IMR-90 (cell line): ENCODE measurements at regions not wholly inside any gene's neighbourhood (a gene's known extent, or its start where the extent isn't known, plus 50 kb on each side); places are given as distances from the start of the nearest gene placed in this dataset.

Experiments
- ATAC-seq: fragments of 200-7000 bp; cut with Tn5 transposase; 2 replicates; pipeline ENCODE4 v1.9.1; 2020; ENCODE audit warnings: low read depth, mild to moderate bottlenecking, moderate library complexity
- BruUV-seq: library from RNA; stranded (reverse); fragments of 400-500 nt; replicated peaks from 2 replicates; lab custom pipeline; 2021; lab: Mats Ljungman, UMichigan
- CTCF ChIA-PET: fragments of 300-600 bp; formaldehyde crosslinking; extraction: SDS; loops from one replicate; lab custom pipeline; 2021; ENCODE audit warnings: antibody characterized with exemption; lab: Yijun Ruan, JAX
- POLR2A ChIA-PET: fragments of 300-600 bp; sonication (Branson Sonifier 250); formaldehyde crosslinking; loops from one replicate; lab custom pipeline; 2022; ENCODE audit warnings: antibody characterized with exemption; ENCODE audit not compliant: unreplicated experiment; lab: Charles Lee
- DNase-seq: peaks from one replicate; pipeline ENCODE4 v3.0.0; 2013
- H2AFZ ChIP-seq: replicated peaks from 2 replicates; pipeline ENCODE3; 2013; ENCODE audit warnings: low read length, mild to moderate bottlenecking; ENCODE audit not compliant: poor library complexity
- H2AK5ac ChIP-seq: 2 replicates; pipeline ENCODE4 v1.6.1; 2013; ENCODE audit warnings: low read depth, low read length, inconsistent platforms
- H2AK9ac ChIP-seq: replicated peaks from 2 replicates; pipeline ENCODE3; 2013; ENCODE audit warnings: mild to moderate bottlenecking, low read depth, low read length, moderate library complexity; ENCODE audit not compliant: poor library complexity
- H2BK120ac ChIP-seq: 2 replicates; pipeline ENCODE4 v1.6.1; 2013; ENCODE audit warnings: low read depth, low read length, inconsistent platforms
- H2BK15ac ChIP-seq: 3 replicates; pipeline ENCODE4 v1.6.1; 2013; ENCODE audit warnings: low read depth, low read length, inconsistent platforms
- H2BK20ac ChIP-seq: 2 replicates; pipeline ENCODE4 v1.6.1; 2013; ENCODE audit warnings: low read depth, mild to moderate bottlenecking, inconsistent platforms, low read length, moderate library complexity
- H2BK5ac ChIP-seq: 2 replicates; pipeline ENCODE4 v1.6.1; 2013; ENCODE audit warnings: mild to moderate bottlenecking, low read depth, low read length, inconsistent platforms; ENCODE audit not compliant: poor library complexity, severe bottlenecking
- H3K14ac ChIP-seq: replicated peaks from 2 replicates; pipeline ENCODE4 v1.6.1; 2013; ENCODE audit warnings: low read depth, low read length, inconsistent platforms
- H3K18ac ChIP-seq: 2 replicates; pipeline ENCODE4 v1.6.1; 2013; ENCODE audit warnings: low read depth, low read length, control low read depth
- H3K23ac ChIP-seq: 2 replicates; pipeline ENCODE4 v1.6.1; 2013; ENCODE audit warnings: low read depth, low read length, inconsistent platforms
- H3K27ac ChIP-seq: 2 replicates; pipeline ENCODE4 v1.5.1; 2013; ENCODE audit warnings: mild to moderate bottlenecking, control low read depth, low read length; ENCODE audit not compliant: insufficient read depth
- H3K27me3 ChIP-seq: 2 replicates; pipeline ENCODE4 v1.6.1; 2013; ENCODE audit warnings: low read length; ENCODE audit not compliant: control insufficient read depth, insufficient read depth
- H3K36me3 ChIP-seq: 2 replicates; pipeline ENCODE4 v1.6.1; 2013; ENCODE audit warnings: low read length, mixed read lengths; ENCODE audit not compliant: control insufficient read depth, insufficient read depth
- H3K4ac ChIP-seq: 2 replicates; pipeline ENCODE4 v1.6.1; 2013; ENCODE audit warnings: low read depth, low read length, inconsistent platforms
- H3K4me1 ChIP-seq: 2 replicates; pipeline ENCODE4 v1.6.1; 2013; ENCODE audit warnings: low read length, mixed read lengths; ENCODE audit not compliant: control insufficient read depth, insufficient read depth
- H3K4me2 ChIP-seq: 2 replicates; pipeline ENCODE4 v1.6.1; 2013; ENCODE audit warnings: low read depth, mild to moderate bottlenecking, control low read depth, low read length, moderate library complexity
- H3K4me3 ChIP-seq: 2 replicates; pipeline ENCODE4 v1.5.1; 2013; ENCODE audit warnings: low read depth, mild to moderate bottlenecking, control low read depth, low read length, moderate library complexity; ENCODE audit not compliant: insufficient read depth
- H3K56ac ChIP-seq: 2 replicates; pipeline ENCODE4 v1.6.1; 2013; ENCODE audit warnings: low read length, inconsistent platforms; ENCODE audit not compliant: insufficient read depth; ENCODE audit errors: extremely low read depth
- H3K79me1 ChIP-seq, 2 experiments: 2 replicates each; pipeline ENCODE4 v1.6.1; 2013; ENCODE audit warnings: low read length in 2 of 2, inconsistent platforms in 1 of 2, low read depth in 1 of 2
- H3K9ac ChIP-seq: 2 replicates; pipeline ENCODE4 v1.6.1; 2013; ENCODE audit warnings: low read depth, low read length, control low read depth
- H3K9me1 ChIP-seq: 2 replicates; pipeline ENCODE4 v1.6.1; 2013; ENCODE audit warnings: low read length, inconsistent platforms; ENCODE audit not compliant: insufficient read depth
- H3K9me3 ChIP-seq: 2 replicates; pipeline ENCODE4 v1.6.1; 2013; ENCODE audit warnings: low read length; ENCODE audit not compliant: control insufficient read depth, insufficient read depth
- H4K20me1 ChIP-seq: 2 replicates; pipeline ENCODE4 v1.6.1; 2013; ENCODE audit warnings: low read length, inconsistent platforms; ENCODE audit not compliant: insufficient read depth
- H4K5ac ChIP-seq: 2 replicates; pipeline ENCODE4 v1.6.1; 2013; ENCODE audit warnings: mild to moderate bottlenecking, low read depth, low read length, control low read depth
- H4K8ac ChIP-seq, 2 experiments: 2 replicates each; pipeline ENCODE4 v1.6.1; 2013; ENCODE audit warnings: low read depth in 2 of 2, low read length in 2 of 2, control low read depth in 1 of 2, inconsistent platforms in 1 of 2
- H4K91ac ChIP-seq: 2 replicates; pipeline ENCODE4 v1.6.1; 2013; ENCODE audit warnings: low read depth, low read length, inconsistent platforms; ENCODE audit not compliant: insufficient read depth
- BHLHE40 ChIP-seq: fragments of 150-350 bp; IDR thresholded peaks from 2 replicates; pipeline ENCODE4 v1.6.1; 2016; ENCODE audit warnings: mild to moderate bottlenecking, low read depth, low read length
- CEBPB ChIP-seq: IDR thresholded peaks from 2 replicates; pipeline ENCODE4 v1.6.1; 2012; ENCODE audit warnings: low read depth, low read length, improper control_type of control experiment
- CHD1 ChIP-seq: IDR thresholded peaks from 2 replicates; pipeline ENCODE4 v1.6.1; 2012; ENCODE audit warnings: low read depth, low read length, improper control_type of control experiment
- CTCF ChIP-seq: conservative IDR thresholded peaks from 2 replicates; pipeline ENCODE4 v1.5.1; 2012; ENCODE audit warnings: mild to moderate bottlenecking, low read depth, low read length, improper control_type of control experiment
- MXI1 ChIP-seq: IDR thresholded peaks from 2 replicates; pipeline ENCODE4 v1.6.1; 2012; ENCODE audit warnings: low read depth, mild to moderate bottlenecking, low read length, moderate library complexity, borderline replicate concordance
- RCOR1 ChIP-seq: IDR thresholded peaks from 2 replicates; pipeline ENCODE4 v1.6.1; 2012; ENCODE audit warnings: mild to moderate bottlenecking, low read length, improper control_type of control experiment; ENCODE audit not compliant: insufficient replicate concordance
- WGBS, 2 experiments: methylation state at CpG; one replicate each; pipeline versions ENCODE4 v1.1.5 to v1.1.7; 2013; ENCODE audit warnings: missing lambda C conversion rate in 2 of 2; ENCODE audit not compliant: insufficient read length in 1 of 2; ENCODE audit errors: extremely low coverage in 2 of 2; 5-methylcytosine and 5-hydroxymethylcytosine counted together
- dilution Hi-C: fragments of 300-500 bp; cut with HindIII; formaldehyde crosslinking; loops from one replicate; pipeline ENCODE4 v1.14.3; 2018; ENCODE audit warnings: low sequenced_read_pairs; ENCODE audit not compliant: unreplicated experiment
- in situ Hi-C: fragments of 300-500 bp; cut with MboI; formaldehyde crosslinking; loops from 3 replicates; pipeline ENCODE4 v1.14.3; 2019; ENCODE audit warnings: low sequenced_read_pairs, inconsistent platforms, mixed read lengths
- intact Hi-C: fragments of 100-400 bp; cut with micrococcal nuclease; formaldehyde crosslinking; loops from 2 replicates; pipeline ENCODE4 v1.10.0; 2022

- Histone ChIP-seq H3K4ac (no peak overlapping the region), H4K5ac (no peak overlapping the region), H2BK120ac (no peak overlapping the region), H4K20me1 (no peaks in the 10 kb centered on the region), H3K27me3 (no peaks in the 10 kb centered on the region), H3K18ac (no peak overlapping the region), H3K23ac (no peak overlapping the region), H3K56ac (no peak overlapping the region), H2AK5ac (no peak overlapping the region), H3K9ac (no peak overlapping the region), H2BK5ac (no peak overlapping the region), H2AK9ac (no peak overlapping the region), H2AFZ (no peak overlapping the region), H3K36me3 (no peaks in the 10 kb centered on the region), H2BK15ac (no peak overlapping the region), H4K8ac (no peak overlapping the region), H3K27ac (no peak overlapping the region), H2BK20ac (no peak overlapping the region), H4K91ac (no peak overlapping the region), H3K9me1 (no peaks in the 10 kb centered on the region), H3K4me3 (no peak overlapping the region), H3K9me3 (peaks cover 23% of the 10 kb centered on the region), H3K4me2 (no peak overlapping the region), H3K79me1 (no peaks in the 10 kb centered on the region), H3K14ac (no peak overlapping the region), H3K4me1 (no peaks in the 10 kb centered on the region)
- dilution Hi-C loops (no loop called here), intact Hi-C loops (no loop called here), in situ Hi-C loops (no loop called here)
- no CpG with 5 or more reads among the region's 26 CpGs for WGBS, 2 experiments
- TF ChIP-seq MXI1, result no peak
- no peak for TF ChIP-seq RCOR1
- TF ChIP-seq CHD1, result no peak
- no peak for TF ChIP-seq CTCF
- no peak for TF ChIP-seq BHLHE40
- no peak for TF ChIP-seq CEBPB
- no TSS peak for BruUV-seq
- ChIA-PET POLR2A (no interaction called here), CTCF (no interaction called here)
- ATAC-seq (no peak), DNase-seq (no peak)
These were observed 196.2 kb upstream of the C14orf180 start for GRCh38 chr14:104383088-104383995.
